Type B pancreatic cell (in vitro differentiated cells): ENCODE measurements at regions not wholly inside any gene's neighbourhood (a gene's known extent, or its start where the extent isn't known, plus 50 kb on each side); places are given as distances from the start of the nearest gene placed in this dataset.

Source experiments
- DNase-seq: peaks from one replicate; pipeline ENCODE4 v3.0.0; 2021; ENCODE audit warnings: mixed read lengths; ENCODE audit not compliant: unreplicated experiment; ENCODE audit errors: extremely low spot score
- H3K27ac Mint-ChIP-seq: 2 replicates; pipeline ENCODE4 v1.8.0; 2021; ENCODE audit warnings: mild to moderate bottlenecking, mixed read lengths
- H3K27me3 Mint-ChIP-seq: 2 replicates; pipeline ENCODE4 v1.8.0; 2021; ENCODE audit warnings: mixed read lengths
- H3K36me3 Mint-ChIP-seq: 2 replicates; pipeline ENCODE4 v1.8.0; 2021; ENCODE audit warnings: mixed read lengths
- H3K4me1 Mint-ChIP-seq: one replicate; pipeline ENCODE4 v1.8.0; 2021; ENCODE audit warnings: mixed read lengths; ENCODE audit not compliant: unreplicated experiment
- H3K4me3 Mint-ChIP-seq: 2 replicates; pipeline ENCODE4 v1.8.0; 2021; ENCODE audit warnings: mild to moderate bottlenecking, mixed read lengths
- H3K9me3 Mint-ChIP-seq: 2 replicates; pipeline ENCODE4 v1.8.0; 2021; ENCODE audit warnings: mixed read lengths
- TF ChIP-seq, protein P1 (sequence below): fragments of 200-600 bp; sonication (generic); conservative IDR thresholded peaks from 2 replicates; pipeline ENCODE4 v1.5.0; 2021; ENCODE audit warnings: antibody characterized with exemption, mild to moderate bottlenecking

- no peak for DNase-seq
- peak overlapping the region; percentile 54 for H3K4me3 Mint-ChIP-seq
- TF ChIP-seq, protein P1, sequence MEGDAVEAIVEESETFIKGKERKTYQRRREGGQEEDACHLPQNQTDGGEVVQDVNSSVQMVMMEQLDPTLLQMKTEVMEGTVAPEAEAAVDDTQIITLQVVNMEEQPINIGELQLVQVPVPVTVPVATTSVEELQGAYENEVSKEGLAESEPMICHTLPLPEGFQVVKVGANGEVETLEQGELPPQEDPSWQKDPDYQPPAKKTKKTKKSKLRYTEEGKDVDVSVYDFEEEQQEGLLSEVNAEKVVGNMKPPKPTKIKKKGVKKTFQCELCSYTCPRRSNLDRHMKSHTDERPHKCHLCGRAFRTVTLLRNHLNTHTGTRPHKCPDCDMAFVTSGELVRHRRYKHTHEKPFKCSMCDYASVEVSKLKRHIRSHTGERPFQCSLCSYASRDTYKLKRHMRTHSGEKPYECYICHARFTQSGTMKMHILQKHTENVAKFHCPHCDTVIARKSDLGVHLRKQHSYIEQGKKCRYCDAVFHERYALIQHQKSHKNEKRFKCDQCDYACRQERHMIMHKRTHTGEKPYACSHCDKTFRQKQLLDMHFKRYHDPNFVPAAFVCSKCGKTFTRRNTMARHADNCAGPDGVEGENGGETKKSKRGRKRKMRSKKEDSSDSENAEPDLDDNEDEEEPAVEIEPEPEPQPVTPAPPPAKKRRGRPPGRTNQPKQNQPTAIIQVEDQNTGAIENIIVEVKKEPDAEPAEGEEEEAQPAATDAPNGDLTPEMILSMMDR, result no peak
- H3K27me3 Mint-ChIP-seq, result no peaks in the 10 kb centered on the region
- no peaks in the 10 kb centered on the region for H3K9me3 Mint-ChIP-seq
- no peaks in the 10 kb centered on the region for H3K36me3 Mint-ChIP-seq
- H3K4me1 Mint-ChIP-seq, result peaks cover 25% of the 10 kb centered on the region
- H3K27ac Mint-ChIP-seq, result peak overlapping the region; percentile 85
These were observed 163.3 kb upstream of the PRDX4 start for GRCh38 chrX:23503835-23504539.

DNA sequence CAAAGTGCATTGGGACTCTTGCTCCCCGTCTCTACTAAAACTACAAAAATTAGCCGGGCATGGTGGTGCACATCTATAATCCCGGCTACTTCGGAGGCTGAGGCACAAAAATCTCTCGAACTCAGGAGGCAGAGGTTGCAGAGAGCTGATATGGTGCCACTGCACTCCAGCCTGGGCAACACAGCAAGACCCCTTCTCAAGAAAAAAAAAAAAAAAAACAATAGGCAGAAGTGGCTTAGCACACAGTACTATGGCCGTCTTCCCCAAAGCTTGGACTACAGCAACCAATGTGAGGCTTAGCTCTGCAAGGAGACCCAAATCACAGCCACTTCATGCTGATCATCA, 162.8 kb upstream of the PRDX4 start:
- Mint-ChIP-seq H3K4me1 (peaks cover 25% of the 10 kb centered on the region), H3K9me3 (no peaks in the 10 kb centered on the region), H3K36me3 (no peaks in the 10 kb centered on the region), H3K27me3 (no peaks in the 10 kb centered on the region), H3K4me3 (peak overlapping the region; percentile 54), H3K27ac (peak overlapping the region; percentile 85)
- no peak for DNase-seq
- TF ChIP-seq, protein P1, result no peak

GRCh38 chrX:23504895-23505294, 162.4 kb upstream of the PRDX4 start:
- DNase-seq, result no peak
- H3K27ac Mint-ChIP-seq, result peak overlapping the region; percentile 85
- H3K27me3 Mint-ChIP-seq, result no peaks in the 10 kb centered on the region
- no peaks in the 10 kb centered on the region for H3K36me3 Mint-ChIP-seq
- TF ChIP-seq, protein P1, result no peak
- H3K4me3 Mint-ChIP-seq, result no peak overlapping the region
- H3K9me3 Mint-ChIP-seq, result no peaks in the 10 kb centered on the region
- peaks cover 25% of the 10 kb centered on the region for H3K4me1 Mint-ChIP-seq

- H3K36me3 Mint-ChIP-seq, result no peaks in the 10 kb centered on the region
- no peaks in the 10 kb centered on the region for H3K27me3 Mint-ChIP-seq
- H3K4me3 Mint-ChIP-seq, result peak overlapping the region; percentile 0
- TF ChIP-seq, protein P1, result no peak
- peak overlapping the region; percentile 70 for H3K27ac Mint-ChIP-seq
- DNase-seq, result no peak
- peaks cover 25% of the 10 kb centered on the region for H3K4me1 Mint-ChIP-seq
- no peaks in the 10 kb centered on the region for H3K9me3 Mint-ChIP-seq
These were observed 161.6 kb upstream of the PRDX4 start for GRCh38 chrX:23505531-23506303.

- no peaks in the 10 kb centered on the region for H3K36me3 Mint-ChIP-seq
- H3K4me1 Mint-ChIP-seq, result peaks cover 20% of the 10 kb centered on the region
- TF ChIP-seq, protein P1, result no peak
- H3K4me3 Mint-ChIP-seq, result no peak overlapping the region
- no peaks in the 10 kb centered on the region for H3K27me3 Mint-ChIP-seq
- no peaks in the 10 kb centered on the region for H3K9me3 Mint-ChIP-seq
- H3K27ac Mint-ChIP-seq, result no peak overlapping the region
- no peak for DNase-seq
These were observed 158.0 kb upstream of the PRDX4 start for GRCh38 chrX:23509256-23509655.
